Body of pancreas (tissue), 4 donors: ENCODE measurements at regions not wholly inside any gene's neighbourhood (a gene's known extent, or its start where the extent isn't known, plus 50 kb on each side); places are given as distances from the start of the nearest gene placed in this dataset.
A peak's percentile ranks its signal among the peaks of the same experiment; 100 is the strongest.

Source experiments
- ATAC-seq: fragments of 150-250 bp; one replicate; pipeline ENCODE4 v1.9.1; 2016
- DNase-seq, 4 donors: peaks; one replicate each; pipeline ENCODE4 v3.0.0-alpha.2; 2019
- H3K27ac ChIP-seq, 4 donors: fragments of 200-600 bp; sonication (generic); 1 replicate in 3 of 4; 2 replicates in 1 of 4; pipeline versions ENCODE4 v1.5.1 to v1.6.1; 2016 to 2019; ENCODE audit warnings: mild to moderate bottlenecking in 1 of 4, mixed read lengths in 1 of 4, moderate library complexity in 1 of 4
- H3K27me3 ChIP-seq, 2 donors: fragments of 200-600 bp; sonication (generic); one replicate each; pipeline ENCODE4 v1.6.0; 2016; ENCODE audit warnings: mild to moderate bottlenecking in 1 of 2
- H3K36me3 ChIP-seq, 2 donors: fragments of 200-600 bp; sonication (generic); replicated peaks in 1 of 2; 2 replicates each; pipeline ENCODE4 v1.5.1; 2016; ENCODE audit warnings: low read depth in 2 of 2; ENCODE audit not compliant: insufficient read depth in 1 of 2
- H3K4me1 ChIP-seq: fragments of 200-600 bp; sonication (generic); one replicate; pipeline ENCODE4 v1.6.0; 2016
- H3K4me3 ChIP-seq, 2 donors: fragments of 200-600 bp; sonication (generic); 1 replicate in 1 of 2; 2 replicates in 1 of 2; pipeline ENCODE4 v1.5.1; 2016 to 2019
- H3K9me3 ChIP-seq, 3 donors: fragments of 200-600 bp; sonication (generic); 1 replicate in 2 of 3; 2 replicates in 1 of 3; pipeline ENCODE4 v1.5.1; 2016
- POLR2A ChIP-seq, 3 donors: fragments of 450-650 bp; IDR thresholded peaks; one replicate each; pipeline ENCODE4 v1.6.1; 2016; ENCODE audit warnings: antibody characterized with exemption in 3 of 3, mild to moderate bottlenecking in 2 of 3
- WGBS, 2 donors: methylation state at CpG; one replicate each; pipeline ENCODE4 v1.1.5; 2017; 5-methylcytosine and 5-hydroxymethylcytosine counted together
- intact Hi-C: fragments of 100-400 bp; cut with DNase I; formaldehyde crosslinking; loops from one replicate; pipeline ENCODE4 v1.15.1; 2023
- TF ChIP-seq, protein P1 (sequence below), 7 experiments: fragments of 450-650 bp in 4 of 7; fragments of 200-600 bp in 3 of 7; sonication (generic) in 3 of 7; IDR thresholded peaks; one replicate each; pipeline ENCODE4 v1.5.1; 2016 to 2019; ENCODE audit warnings: antibody characterized with exemption in 7 of 7

DNA sequence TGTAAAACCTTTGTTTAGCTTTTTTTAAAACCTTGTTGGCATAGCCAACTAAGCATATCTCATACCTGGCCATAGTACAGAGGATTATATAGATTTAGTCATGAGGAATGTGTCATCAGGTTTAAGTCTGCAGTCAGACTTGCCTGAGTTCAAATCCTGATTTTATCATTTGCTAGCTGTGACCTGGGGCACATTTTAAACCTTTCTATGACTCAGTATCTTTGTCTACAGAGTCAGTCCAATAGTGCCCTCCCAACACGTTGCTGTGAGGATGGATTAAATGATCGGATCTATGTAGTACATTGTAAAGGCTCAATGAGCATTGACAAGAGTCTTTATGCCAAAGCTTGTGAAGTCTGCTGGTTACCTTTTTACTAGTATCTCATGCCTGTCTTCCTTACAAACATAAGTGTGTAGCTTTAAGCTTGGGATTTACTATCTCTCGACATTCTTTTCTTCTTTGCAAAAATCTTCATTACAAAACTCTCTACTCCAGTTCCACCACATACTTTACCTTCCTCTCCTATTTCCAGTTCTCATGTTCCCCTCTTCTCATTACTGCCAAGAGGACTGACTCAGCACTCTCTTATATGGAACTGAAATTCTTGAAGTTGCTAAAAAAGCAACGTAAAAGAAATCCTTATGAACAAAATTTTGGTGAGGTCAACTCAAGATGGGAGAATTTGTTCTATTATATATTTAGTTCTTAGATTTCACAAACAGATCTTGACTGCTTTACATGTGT is 68.1 kb upstream of the RBMS1 start:
- Histone ChIP-seq H3K4me1 (no peaks in the 10 kb centered on the region), H3K9me3 (no peaks in the 10 kb centered on the region), H3K36me3 (no peaks in the 10 kb centered on the region), H3K27me3 (no peaks in the 10 kb centered on the region), H3K27ac (no peak overlapping the region), H3K4me3 (no peak overlapping the region)
- DNase-seq (no peak), ATAC-seq (no peak)
- TF ChIP-seq, protein P1, sequence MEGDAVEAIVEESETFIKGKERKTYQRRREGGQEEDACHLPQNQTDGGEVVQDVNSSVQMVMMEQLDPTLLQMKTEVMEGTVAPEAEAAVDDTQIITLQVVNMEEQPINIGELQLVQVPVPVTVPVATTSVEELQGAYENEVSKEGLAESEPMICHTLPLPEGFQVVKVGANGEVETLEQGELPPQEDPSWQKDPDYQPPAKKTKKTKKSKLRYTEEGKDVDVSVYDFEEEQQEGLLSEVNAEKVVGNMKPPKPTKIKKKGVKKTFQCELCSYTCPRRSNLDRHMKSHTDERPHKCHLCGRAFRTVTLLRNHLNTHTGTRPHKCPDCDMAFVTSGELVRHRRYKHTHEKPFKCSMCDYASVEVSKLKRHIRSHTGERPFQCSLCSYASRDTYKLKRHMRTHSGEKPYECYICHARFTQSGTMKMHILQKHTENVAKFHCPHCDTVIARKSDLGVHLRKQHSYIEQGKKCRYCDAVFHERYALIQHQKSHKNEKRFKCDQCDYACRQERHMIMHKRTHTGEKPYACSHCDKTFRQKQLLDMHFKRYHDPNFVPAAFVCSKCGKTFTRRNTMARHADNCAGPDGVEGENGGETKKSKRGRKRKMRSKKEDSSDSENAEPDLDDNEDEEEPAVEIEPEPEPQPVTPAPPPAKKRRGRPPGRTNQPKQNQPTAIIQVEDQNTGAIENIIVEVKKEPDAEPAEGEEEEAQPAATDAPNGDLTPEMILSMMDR (IDR thresholded peaks at IDR 0.05): no peak
- no peak for TF ChIP-seq POLR2A (IDR thresholded peaks at IDR 0.05)
- intact Hi-C loops: no loop called here
- WGBS, 2 donors: 68 to 75% methylated on average over 4 of the region's 4 CpGs

- H3K4me3 ChIP-seq: no peak overlapping the region
- no peaks in the 10 kb centered on the region for H3K4me1 ChIP-seq
- H3K9me3 ChIP-seq: no peaks in the 10 kb centered on the region
- TF ChIP-seq, protein P1 (IDR thresholded peaks at IDR 0.05): no peak
- no peak for TF ChIP-seq POLR2A (IDR thresholded peaks at IDR 0.05)
- H3K27me3 ChIP-seq: no peaks in the 10 kb centered on the region
- DNase-seq: no peak
- 86 to 88% methylated on average over 2 of the region's 2 CpGs for WGBS, 2 donors
- no peak overlapping the region for H3K27ac ChIP-seq
- no peak for ATAC-seq
- H3K36me3 ChIP-seq: no peaks in the 10 kb centered on the region
- intact Hi-C loops: no loop called here
These were observed 69.1 kb upstream of the RBMS1 start for GRCh38 chr2:160562730-160563129.

DNA sequence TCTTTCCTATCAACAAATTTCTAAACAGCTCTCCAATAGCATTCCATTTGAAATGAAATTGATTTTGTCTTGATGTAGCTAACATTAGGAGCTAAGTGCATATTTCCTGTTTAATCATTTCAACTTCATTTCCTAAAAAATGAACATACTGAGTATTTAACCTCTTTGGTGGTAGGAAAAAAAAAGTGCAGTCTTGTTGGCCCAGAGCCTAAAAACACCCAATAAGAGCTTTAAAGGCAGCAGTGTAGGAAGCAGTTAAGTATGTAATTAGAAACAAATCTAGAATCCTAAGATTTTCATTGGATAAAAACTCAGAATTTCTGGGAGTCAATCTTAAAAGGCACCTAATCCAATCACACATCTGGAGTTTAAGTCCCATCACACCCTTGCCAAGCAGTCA is 71.0 kb upstream of the RBMS1 start:
- H3K9me3 ChIP-seq: no peaks in the 10 kb centered on the region
- DNase-seq (no peak), ATAC-seq (no peak)
- no peak overlapping the region for H3K27ac ChIP-seq
- no peak overlapping the region for H3K4me3 ChIP-seq
- TF ChIP-seq, protein P1 (IDR thresholded peaks at IDR 0.05): no peak
- TF ChIP-seq POLR2A (IDR thresholded peaks at IDR 0.05): no peak
- H3K36me3 ChIP-seq: no peaks in the 10 kb centered on the region
- H3K4me1 ChIP-seq: no peaks in the 10 kb centered on the region
- intact Hi-C loops: no loop called here
- no peaks in the 10 kb centered on the region for H3K27me3 ChIP-seq

GRCh38 chr2:160565099-160565845 is 71.7 kb upstream of the RBMS1 start:
- ATAC-seq (no peak), DNase-seq (no peak)
- Histone ChIP-seq H3K36me3 (no peaks in the 10 kb centered on the region), H3K27me3 (no peaks in the 10 kb centered on the region), H3K4me3 (no peak overlapping the region), H3K9me3 (no peaks in the 10 kb centered on the region), H3K4me1 (no peaks in the 10 kb centered on the region), H3K27ac (no peak overlapping the region)
- intact Hi-C loops: no loop called here
- WGBS, 2 donors: 69 to 78% methylated on average over 3 of the region's 3 CpGs
- TF ChIP-seq, protein P1 (IDR thresholded peaks at IDR 0.05): no peak

DNA sequence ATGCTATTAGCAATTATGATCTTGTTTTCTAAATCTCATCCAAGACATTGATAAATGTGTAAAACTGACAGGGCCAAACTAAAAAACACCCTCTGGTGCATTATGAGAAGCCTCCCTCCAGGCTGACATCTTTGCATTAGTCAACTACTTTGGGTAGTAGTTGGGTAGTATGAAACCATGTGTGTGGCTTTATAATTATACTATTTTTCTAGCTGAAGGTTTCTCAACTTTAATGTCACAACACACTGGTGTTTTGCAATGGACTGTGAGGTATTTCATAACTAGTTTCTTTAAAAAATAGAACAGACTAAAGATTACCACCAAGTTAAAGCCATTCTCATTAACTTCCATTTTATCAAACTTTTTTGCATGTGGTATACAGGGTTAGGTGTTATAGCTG is 73.1 kb upstream of the RBMS1 start:
- ATAC-seq (no peak), DNase-seq (peak in 1 of 4 donors; percentile 16)
- H3K27me3 ChIP-seq: no peaks in the 10 kb centered on the region
- H3K27ac ChIP-seq: no peak overlapping the region
- intact Hi-C loops: no loop called here
- no peaks in the 10 kb centered on the region for H3K9me3 ChIP-seq
- no peak for TF ChIP-seq POLR2A (IDR thresholded peaks at IDR 0.05)
- TF ChIP-seq, protein P1 (IDR thresholded peaks at IDR 0.05): no peak
- no peaks in the 10 kb centered on the region for H3K36me3 ChIP-seq
- H3K4me1 ChIP-seq: no peaks in the 10 kb centered on the region
- H3K4me3 ChIP-seq: no peak overlapping the region
